GM12874 (cell line): ENCODE measurements at regions not wholly inside any gene's neighbourhood (a gene's known extent, or its start where the extent isn't known, plus 50 kb on each side); places are given as distances from the start of the nearest gene placed in this dataset.

ENCODE experiments used
- TF ChIP-seq, protein P1 (sequence below): IDR thresholded peaks from 2 replicates; pipeline ENCODE4 v1.5.1; 2011; ENCODE audit warnings: low read depth, mild to moderate bottlenecking, control low read depth, low read length, moderate library complexity; ENCODE audit not compliant: insufficient read depth

DNA sequence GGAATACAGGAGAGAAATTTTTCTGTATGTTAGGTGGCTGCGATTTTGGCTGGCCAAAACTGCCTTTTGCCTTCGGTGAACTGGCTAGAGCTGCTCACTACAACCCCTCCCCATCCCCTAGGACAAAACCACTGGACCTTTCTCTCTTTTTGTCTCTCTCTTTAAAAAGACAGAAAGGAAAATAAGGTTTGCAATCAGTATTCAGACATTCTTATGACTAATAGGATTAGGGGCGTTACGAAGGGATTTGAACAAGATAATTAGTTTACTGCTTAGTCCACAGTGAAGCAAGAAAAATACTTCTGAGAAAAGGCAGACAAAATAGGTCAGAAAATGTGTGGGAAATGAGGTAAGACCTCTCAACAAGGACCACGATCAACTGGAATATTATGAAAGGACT is 180.4 kb downstream of the SLIT2 start:
- TF ChIP-seq, protein P1, sequence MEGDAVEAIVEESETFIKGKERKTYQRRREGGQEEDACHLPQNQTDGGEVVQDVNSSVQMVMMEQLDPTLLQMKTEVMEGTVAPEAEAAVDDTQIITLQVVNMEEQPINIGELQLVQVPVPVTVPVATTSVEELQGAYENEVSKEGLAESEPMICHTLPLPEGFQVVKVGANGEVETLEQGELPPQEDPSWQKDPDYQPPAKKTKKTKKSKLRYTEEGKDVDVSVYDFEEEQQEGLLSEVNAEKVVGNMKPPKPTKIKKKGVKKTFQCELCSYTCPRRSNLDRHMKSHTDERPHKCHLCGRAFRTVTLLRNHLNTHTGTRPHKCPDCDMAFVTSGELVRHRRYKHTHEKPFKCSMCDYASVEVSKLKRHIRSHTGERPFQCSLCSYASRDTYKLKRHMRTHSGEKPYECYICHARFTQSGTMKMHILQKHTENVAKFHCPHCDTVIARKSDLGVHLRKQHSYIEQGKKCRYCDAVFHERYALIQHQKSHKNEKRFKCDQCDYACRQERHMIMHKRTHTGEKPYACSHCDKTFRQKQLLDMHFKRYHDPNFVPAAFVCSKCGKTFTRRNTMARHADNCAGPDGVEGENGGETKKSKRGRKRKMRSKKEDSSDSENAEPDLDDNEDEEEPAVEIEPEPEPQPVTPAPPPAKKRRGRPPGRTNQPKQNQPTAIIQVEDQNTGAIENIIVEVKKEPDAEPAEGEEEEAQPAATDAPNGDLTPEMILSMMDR, result no peak

DNA sequence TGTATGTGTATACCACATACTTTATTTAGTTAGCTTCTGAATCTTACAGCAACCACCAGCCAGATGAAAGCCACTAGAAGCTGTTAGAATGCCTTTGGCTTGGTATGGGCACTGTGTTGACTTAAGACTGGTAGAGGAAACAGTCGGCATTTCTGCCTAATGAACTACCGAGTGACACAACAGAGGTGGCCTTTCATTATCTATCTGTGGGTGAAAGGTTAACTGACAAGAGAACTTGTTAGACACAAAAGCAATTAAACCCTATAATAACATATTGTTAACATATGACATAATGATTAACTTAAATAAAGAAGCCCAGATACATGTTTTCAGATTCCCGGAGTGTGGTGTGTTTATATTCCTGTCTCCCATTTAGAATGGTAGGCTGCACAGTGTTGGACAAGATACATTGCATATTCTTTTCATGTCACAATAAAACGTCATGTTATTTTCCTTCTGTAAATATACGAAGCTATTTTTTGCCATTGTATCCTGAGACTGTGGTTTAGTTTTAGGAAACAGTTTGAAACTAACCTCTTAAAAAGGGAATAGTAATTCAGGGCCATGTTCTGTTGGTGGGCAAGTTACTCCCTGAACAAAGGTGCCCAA is 181.5 kb downstream of the SLIT2 start:
- TF ChIP-seq, protein P1, result no peak

DNA sequence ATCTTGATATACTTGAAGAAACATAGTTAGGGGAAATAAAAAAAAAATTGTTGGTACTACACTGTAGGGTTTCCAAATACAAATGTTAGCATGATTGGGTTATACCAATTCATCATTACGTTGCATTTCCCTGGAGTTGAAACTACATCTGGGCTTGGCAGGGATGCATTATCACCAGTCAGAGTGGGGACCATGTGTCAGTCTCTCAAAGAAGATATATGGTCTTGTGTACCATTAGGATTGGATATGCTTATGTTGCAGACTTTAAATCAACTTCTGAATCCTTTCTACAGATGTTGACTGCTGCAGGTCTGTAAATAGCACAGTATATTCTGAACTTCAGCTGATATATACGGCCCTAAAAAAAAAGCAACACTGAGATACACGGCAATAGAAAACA is 188.5 kb downstream of the SLIT2 start:
- TF ChIP-seq, protein P1, result no peak

DNA sequence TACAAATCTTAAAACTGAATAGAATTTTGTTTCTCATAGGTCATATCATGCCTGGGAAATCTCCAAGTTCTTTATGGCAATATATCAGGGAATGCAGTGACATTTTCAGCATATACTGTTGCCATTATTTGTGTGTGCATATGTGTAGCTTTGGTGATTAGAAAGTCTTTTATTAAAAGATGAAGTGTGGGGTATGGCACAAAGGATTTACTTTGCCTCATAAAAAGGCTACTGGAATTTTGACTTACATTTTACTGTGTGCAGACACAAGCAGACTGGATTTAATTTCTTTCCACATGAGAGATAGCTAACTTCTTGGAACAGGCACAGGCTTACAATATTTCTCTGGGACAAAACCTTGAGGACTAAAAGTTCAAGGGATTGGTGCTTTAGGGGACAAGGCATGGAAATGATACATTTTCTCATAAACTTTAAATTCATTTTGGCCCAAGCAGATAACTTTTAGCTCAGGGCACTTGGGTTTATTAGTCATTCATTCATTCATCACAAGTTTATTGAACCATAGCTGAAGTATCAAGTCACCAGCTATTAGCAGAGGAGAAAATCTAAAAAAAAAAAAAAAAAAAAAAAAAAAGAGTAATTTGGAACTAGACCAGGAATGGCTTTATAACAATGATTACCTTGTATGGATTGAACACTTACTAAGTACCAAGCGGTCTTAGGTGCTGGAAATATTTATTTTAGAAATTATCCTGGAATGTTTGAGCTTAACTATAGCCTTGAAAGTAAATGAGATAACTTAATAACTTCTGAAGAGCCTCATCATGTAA is 191.5 kb downstream of the SLIT2 start:
- TF ChIP-seq, protein P1, result no peak

DNA sequence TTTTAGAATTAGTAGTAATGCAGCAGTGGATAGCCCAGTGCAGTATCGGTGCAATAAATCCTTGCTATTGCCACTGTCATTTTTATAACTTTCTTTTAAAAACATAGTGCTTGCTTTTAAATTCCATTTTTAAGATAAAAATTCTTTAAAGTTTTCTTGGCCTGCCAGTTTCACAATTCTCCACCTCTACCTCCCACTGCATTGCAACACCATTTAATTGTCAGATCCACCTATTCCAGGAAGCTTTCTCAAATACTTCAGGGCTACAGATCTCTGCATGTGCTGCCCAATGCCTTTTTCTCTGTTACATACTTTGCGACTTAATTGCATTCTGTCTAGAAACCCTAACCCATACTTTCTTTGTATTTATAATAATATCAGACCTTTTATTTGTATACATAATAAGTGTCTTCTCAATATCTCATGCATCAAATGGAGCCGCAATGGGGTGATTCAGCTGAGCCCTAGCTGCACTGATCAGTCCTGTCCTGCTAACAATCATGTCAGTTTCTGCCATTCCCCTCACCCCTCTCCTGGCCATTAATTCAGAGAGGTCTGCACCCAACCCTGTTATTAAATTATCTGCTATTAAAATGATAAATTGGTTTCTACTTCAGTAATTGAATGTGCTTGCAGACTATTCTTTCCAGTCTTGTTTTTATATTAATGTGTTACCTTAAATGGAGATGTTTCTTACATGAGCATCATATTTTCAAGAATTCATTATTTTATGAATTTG is 193.1 kb downstream of the SLIT2 start:
- TF ChIP-seq, protein P1, result no peak

DNA sequence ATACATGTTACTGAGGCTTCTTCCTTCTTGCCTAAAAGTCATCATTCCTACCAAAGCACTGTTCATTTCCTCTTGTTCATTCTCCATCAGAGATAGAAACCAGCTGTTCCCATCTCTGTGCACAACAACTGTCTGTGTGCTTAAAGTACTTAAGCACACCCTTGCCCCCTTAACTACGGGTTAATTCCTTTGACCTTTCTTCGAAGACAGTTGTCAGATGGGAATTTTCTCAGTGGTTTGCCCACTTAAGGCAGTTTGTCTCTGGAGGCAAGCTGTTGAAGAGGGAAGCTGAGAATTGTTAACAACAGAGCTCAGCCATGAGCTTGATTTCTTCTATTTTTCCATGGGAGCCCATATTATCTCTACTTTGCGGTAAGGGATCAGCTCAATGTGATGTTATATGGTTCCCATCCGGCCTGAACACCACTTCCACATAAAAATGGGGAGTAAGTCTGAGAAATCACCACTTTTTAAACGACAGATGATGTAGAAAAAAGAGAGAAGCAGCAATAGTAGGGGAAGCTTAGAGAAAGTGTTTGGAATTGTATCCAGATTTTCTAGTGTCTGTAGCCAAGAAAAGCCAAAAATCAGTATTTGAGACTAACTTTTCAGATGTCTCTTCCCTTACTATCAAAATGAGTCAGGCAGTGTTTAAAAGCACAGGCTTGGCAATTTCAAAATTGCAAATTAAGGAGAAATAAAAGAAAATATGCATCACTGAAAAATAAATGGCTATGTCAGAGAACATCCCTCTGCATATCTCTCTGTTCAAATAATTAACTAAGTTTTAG is 194.4 kb downstream of the SLIT2 start:
- TF ChIP-seq, protein P1, result no peak

DNA sequence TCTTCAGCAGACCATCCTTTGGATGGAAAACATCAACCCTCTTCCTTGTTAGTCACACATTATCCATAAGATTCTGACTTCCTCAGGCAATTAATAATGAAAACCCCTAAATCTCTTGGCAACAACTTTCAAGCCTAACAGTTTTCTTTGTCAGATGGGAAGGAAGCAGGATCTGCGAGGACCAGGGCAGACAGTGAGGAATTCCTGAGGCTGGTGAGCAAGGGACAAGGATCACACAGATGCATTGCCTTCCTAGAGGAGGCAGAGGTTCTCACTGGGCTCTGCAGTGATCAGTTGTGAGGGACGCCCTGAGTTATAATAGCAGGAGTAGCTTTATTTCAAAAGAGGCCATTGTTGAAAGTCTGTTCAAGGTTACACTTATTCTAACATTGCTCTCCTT is 195.4 kb downstream of the SLIT2 start:
- TF ChIP-seq, protein P1, result no peak
